Neutrophil (primary cell): ENCODE measurements at regions not wholly inside any gene's neighbourhood (a gene's known extent, or its start where the extent isn't known, plus 50 kb on each side); places are given as distances from the start of the nearest gene placed in this dataset.

Source experiments
- H3K27ac ChIP-seq: fragments of 200-600 bp; sonication (generic); 2 replicates; pipeline ENCODE4 v1.5.1; 2016; ENCODE audit warnings: mild to moderate bottlenecking, moderate library complexity
- H3K27me3 ChIP-seq: fragments of 200-600 bp; sonication (generic); 2 replicates; pipeline ENCODE4 v1.6.0; 2016; ENCODE audit warnings: mild to moderate bottlenecking
- H3K36me3 ChIP-seq: fragments of 200-600 bp; sonication (generic); 2 replicates; pipeline ENCODE4 v1.5.1; 2017
- H3K4me1 ChIP-seq, 2 experiments: fragments of 200-600 bp in 1 of 2; sonication (generic) in 1 of 2; 1 replicate in 1 of 2; 2 replicates in 1 of 2; pipeline versions ENCODE4 v1.5.1 to v1.6.1; 2013 to 2016; ENCODE audit warnings: low read depth in 1 of 2, low read length in 1 of 2, mild to moderate bottlenecking in 1 of 2, moderate library complexity in 1 of 2; ENCODE audit not compliant: control insufficient read depth in 1 of 2, insufficient read depth in 1 of 2
- H3K4me3 ChIP-seq, 2 experiments: fragments of 200-600 bp in 1 of 2; sonication (generic) in 1 of 2; 1 replicate in 1 of 2; 2 replicates in 1 of 2; pipeline ENCODE4 v1.5.1; 2013 to 2016; ENCODE audit warnings: low read depth in 1 of 2, low read length in 1 of 2, mild to moderate bottlenecking in 1 of 2, moderate library complexity in 1 of 2
- H3K9me3 ChIP-seq: fragments of 200-600 bp; sonication (generic); 2 replicates; pipeline ENCODE4 v1.5.1; 2016
- TF ChIP-seq, protein P1 (sequence below): fragments of 200-600 bp; sonication (generic); IDR thresholded peaks from 2 replicates; pipeline ENCODE4 v1.5.1; 2016; ENCODE audit warnings: antibody characterized with exemption

DNA sequence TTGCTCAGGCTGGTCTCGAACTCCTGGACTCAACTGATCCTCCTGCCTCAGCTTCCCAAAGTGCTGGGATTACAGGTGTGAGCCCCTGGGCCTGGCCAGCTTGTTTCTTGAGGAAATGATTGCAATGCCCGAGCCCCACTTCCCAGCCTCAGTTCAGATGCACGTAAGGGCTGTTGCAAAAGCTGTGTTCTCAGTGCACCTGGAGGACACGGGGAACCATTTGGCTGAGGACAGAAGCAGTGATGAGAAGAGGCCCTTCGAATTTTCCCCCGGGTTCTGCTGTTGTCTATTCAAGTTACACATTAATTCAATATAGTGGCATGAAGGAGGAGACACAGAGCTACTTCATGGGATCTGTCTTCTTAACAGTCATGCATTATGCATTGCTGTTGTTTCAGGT is 78.8 kb upstream of the WDR26 start:
- H3K9me3 ChIP-seq, result no peaks in the 10 kb centered on the region
- TF ChIP-seq, protein P1, sequence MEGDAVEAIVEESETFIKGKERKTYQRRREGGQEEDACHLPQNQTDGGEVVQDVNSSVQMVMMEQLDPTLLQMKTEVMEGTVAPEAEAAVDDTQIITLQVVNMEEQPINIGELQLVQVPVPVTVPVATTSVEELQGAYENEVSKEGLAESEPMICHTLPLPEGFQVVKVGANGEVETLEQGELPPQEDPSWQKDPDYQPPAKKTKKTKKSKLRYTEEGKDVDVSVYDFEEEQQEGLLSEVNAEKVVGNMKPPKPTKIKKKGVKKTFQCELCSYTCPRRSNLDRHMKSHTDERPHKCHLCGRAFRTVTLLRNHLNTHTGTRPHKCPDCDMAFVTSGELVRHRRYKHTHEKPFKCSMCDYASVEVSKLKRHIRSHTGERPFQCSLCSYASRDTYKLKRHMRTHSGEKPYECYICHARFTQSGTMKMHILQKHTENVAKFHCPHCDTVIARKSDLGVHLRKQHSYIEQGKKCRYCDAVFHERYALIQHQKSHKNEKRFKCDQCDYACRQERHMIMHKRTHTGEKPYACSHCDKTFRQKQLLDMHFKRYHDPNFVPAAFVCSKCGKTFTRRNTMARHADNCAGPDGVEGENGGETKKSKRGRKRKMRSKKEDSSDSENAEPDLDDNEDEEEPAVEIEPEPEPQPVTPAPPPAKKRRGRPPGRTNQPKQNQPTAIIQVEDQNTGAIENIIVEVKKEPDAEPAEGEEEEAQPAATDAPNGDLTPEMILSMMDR, result no peak
- H3K4me3 ChIP-seq, result no peak overlapping the region
- peaks cover 0 to 5% of the 10 kb centered on the region in 2 experiments for H3K4me1 ChIP-seq
- H3K27ac ChIP-seq, result no peak overlapping the region
- H3K36me3 ChIP-seq, result no peaks in the 10 kb centered on the region
- no peaks in the 10 kb centered on the region for H3K27me3 ChIP-seq

DNA sequence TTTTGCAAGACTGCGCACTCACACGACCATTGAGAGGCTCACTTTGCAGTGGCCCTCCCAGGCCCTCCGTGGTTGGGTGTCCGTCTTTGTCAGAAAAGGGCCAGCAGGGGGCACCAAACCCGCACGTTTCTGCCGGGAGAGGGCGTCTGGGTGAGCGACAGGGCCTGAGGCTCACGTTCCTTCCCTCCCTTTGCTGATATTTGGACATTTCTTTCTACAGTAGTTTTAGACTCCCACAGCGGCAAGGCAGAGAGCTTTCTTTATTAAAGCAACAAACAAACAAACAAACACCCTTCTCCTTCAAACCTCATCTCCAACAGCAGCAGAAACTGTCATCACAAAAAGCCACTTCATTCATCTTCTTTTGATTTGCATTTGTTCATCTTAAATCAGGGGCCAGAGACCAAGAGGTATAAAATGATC is 79.2 kb upstream of the WDR26 start:
- H3K27ac ChIP-seq, result no peak overlapping the region
- no peaks in the 10 kb centered on the region for H3K9me3 ChIP-seq
- no peaks in the 10 kb centered on the region for H3K36me3 ChIP-seq
- peaks cover 0 to 5% of the 10 kb centered on the region in 2 experiments for H3K4me1 ChIP-seq
- no peaks in the 10 kb centered on the region for H3K27me3 ChIP-seq
- TF ChIP-seq, protein P1, result peak; percentile 56
- H3K4me3 ChIP-seq, result no peak overlapping the region

DNA sequence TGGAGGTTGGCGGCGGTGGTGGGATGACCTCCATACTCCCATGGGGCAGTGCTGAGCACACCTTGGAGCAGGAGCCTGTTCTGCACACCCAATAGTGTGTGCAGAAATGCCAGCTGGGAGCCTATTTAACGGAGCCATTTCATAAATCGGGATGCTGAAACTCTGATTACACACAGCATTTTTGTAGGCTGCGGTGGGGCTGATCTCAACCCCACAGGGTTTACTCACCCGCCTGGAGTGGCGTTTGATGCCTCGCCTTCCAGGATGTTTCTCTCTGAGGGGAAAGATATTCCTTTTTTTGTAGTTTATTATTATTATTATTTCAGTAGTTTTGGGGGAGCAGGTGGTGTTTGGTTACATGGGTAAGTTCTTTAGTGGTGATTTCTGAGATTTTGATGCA is 82.6 kb upstream of the WDR26 start:
- Histone ChIP-seq H3K27me3 (no peaks in the 10 kb centered on the region), H3K9me3 (no peaks in the 10 kb centered on the region), H3K27ac (no peak overlapping the region), H3K4me3 (no peak overlapping the region), H3K36me3 (no peaks in the 10 kb centered on the region), H3K4me1 (peaks cover 0 to 5% of the 10 kb centered on the region in 2 experiments)
- TF ChIP-seq, protein P1, result no peak

DNA sequence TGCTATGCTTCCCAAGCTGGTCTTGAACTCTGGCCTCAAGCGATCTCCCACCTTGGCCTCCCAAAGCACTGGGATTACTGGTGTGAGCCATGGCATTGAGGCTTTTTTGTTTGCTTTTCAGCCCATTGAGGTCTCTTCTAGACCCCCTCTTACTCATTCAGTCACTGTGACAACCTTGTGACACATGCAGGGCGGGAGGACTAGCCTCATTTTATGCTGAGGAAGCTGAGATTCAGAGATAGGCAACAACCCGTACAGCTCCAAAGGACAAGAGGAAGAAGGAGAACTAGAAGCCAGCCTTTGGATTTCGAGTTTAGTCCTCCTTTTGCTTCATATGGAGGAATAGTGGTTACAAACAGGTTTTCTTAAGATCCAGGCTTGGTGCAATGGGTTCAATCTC is 83.9 kb upstream of the WDR26 start:
- Histone ChIP-seq H3K36me3 (no peaks in the 10 kb centered on the region), H3K27ac (no peak overlapping the region), H3K4me1 (peaks cover 0 to 4% of the 10 kb centered on the region in 2 experiments), H3K27me3 (no peaks in the 10 kb centered on the region), H3K4me3 (no peak overlapping the region), H3K9me3 (no peaks in the 10 kb centered on the region)
- TF ChIP-seq, protein P1, result no peak

DNA sequence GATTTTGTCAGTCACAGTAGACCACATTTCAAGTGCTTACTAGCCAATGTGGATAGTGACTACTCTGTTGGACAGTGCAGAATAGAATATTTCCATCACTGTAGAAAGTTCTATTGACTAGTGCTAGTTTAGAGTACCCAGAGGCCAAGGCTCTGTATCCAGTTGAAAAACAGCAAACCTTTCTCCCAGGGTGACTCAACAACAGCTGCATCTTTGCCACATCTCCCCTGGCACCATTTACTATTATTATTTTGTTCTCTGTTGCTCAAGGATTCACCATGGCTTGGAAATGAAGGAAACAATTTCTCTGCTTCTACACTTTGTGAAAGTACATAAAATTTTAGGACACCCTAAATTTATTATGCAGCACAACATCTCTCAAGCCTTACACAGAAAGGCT is 85.3 kb upstream of the WDR26 start:
- no peaks in the 10 kb centered on the region for H3K36me3 ChIP-seq

More for the DNA sequence above, 85.3 kb upstream of the WDR26 start:
- TF ChIP-seq, protein P1, result no peak
- no peaks in the 10 kb centered on the region for H3K9me3 ChIP-seq
- H3K27ac ChIP-seq, result no peak overlapping the region
- H3K4me3 ChIP-seq, result no peak overlapping the region
- no peaks in the 10 kb centered on the region for H3K27me3 ChIP-seq
- no peaks in the 10 kb centered on the region for H3K4me1 ChIP-seq
